GM20000 (cell line): ENCODE measurements at regions not wholly inside any gene's neighbourhood (a gene's known extent, or its start where the extent isn't known, plus 50 kb on each side); places are given as distances from the start of the nearest gene placed in this dataset.

Source experiments
- DNase-seq: peaks from one replicate; pipeline ENCODE4 v3.0.0; 2012; ENCODE audit warnings: low spot score
- TF ChIP-seq, protein P1 (sequence below): IDR thresholded peaks from 2 replicates; pipeline ENCODE4 v1.5.1; 2012; ENCODE audit warnings: mild to moderate bottlenecking, control low read depth; ENCODE audit errors: extremely low read depth, missing control alignments

DNA sequence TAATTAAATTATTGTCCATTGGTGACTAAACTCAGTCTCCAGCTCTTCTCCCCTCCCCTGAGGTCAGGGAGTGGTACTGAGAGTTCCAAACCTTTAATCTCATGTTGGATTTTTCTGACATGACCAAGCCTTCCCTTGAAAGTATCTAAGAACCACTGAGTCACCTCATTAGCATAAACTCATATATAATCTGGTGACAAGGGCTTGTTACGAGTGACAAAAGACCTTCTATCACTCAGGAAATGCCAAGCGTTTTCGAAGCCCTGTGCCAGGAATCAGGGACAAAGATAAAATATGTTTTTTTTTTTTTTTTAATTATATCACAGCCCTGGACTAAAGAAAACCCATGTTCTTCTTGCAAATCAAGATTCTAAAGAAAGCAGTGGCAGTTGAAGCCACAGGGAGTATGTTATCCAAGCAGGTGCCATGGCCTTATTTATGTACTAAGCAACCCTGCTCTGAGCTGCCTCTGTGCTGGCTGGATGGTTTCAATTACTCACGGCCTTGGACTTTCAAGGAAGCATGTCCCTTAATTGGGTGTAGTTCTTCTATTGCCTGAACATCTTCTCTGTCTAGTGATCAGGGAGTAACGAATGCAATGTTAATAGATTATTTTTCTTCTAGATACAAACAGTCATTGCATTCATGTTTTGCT is 169.0 kb upstream of the PRKCQ start:
- no peak for DNase-seq
- TF ChIP-seq, protein P1, sequence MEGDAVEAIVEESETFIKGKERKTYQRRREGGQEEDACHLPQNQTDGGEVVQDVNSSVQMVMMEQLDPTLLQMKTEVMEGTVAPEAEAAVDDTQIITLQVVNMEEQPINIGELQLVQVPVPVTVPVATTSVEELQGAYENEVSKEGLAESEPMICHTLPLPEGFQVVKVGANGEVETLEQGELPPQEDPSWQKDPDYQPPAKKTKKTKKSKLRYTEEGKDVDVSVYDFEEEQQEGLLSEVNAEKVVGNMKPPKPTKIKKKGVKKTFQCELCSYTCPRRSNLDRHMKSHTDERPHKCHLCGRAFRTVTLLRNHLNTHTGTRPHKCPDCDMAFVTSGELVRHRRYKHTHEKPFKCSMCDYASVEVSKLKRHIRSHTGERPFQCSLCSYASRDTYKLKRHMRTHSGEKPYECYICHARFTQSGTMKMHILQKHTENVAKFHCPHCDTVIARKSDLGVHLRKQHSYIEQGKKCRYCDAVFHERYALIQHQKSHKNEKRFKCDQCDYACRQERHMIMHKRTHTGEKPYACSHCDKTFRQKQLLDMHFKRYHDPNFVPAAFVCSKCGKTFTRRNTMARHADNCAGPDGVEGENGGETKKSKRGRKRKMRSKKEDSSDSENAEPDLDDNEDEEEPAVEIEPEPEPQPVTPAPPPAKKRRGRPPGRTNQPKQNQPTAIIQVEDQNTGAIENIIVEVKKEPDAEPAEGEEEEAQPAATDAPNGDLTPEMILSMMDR, result no peak

DNA sequence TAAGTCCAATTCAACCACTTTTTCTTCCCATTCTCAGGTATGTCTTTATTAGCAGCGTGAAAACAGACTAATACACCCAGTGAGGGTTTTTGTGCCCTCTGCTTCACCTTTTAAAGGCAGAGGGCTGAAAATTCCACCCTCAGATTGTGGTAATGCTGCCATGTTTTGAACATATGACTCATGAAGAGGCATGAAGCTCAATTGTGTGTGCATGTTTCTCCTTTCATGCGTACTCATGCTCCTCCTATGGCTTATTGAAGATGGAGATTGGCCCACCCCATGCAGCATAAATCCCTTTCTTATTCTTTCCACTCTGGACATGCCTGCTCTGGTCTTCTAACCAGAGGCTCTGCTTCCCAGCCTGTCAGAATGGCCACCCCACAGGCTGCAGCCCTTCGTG is 168.0 kb upstream of the PRKCQ start:
- no peak for DNase-seq
- TF ChIP-seq, protein P1, result no peak

DNA sequence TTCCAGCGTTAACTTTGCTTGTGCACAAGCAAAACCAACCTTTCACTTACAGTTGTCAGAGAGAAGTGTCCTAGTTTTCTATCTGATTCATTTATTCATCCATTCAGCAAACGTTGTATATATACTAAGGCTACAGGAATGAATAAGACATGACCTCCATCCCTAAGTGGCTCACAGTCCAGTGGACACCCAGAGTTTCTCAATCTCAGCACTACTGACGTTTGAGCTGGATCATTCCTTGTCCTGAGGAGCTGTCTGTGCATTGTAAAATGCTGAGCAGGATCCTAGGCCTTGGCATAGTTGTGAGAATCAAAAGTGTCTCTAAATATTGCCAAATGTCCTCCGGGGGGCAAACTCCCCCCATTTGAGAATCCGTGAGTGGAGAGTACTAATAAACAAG is 166.7 kb upstream of the PRKCQ start:
- TF ChIP-seq, protein P1, result no peak
- no peak for DNase-seq

- no peak for DNase-seq
- TF ChIP-seq, protein P1, result no peak
These were observed 163.3 kb upstream of the PRKCQ start for GRCh38 chr10:6743291-6743849.

- TF ChIP-seq, protein P1, result no peak
- DNase-seq, result no peak
These were observed 161.5 kb upstream of the PRKCQ start for GRCh38 chr10:6741541-6741941.

- TF ChIP-seq, protein P1, result no peak
- no peak for DNase-seq
These were observed 159.6 kb upstream of the PRKCQ start for GRCh38 chr10:6739530-6740174.

DNA sequence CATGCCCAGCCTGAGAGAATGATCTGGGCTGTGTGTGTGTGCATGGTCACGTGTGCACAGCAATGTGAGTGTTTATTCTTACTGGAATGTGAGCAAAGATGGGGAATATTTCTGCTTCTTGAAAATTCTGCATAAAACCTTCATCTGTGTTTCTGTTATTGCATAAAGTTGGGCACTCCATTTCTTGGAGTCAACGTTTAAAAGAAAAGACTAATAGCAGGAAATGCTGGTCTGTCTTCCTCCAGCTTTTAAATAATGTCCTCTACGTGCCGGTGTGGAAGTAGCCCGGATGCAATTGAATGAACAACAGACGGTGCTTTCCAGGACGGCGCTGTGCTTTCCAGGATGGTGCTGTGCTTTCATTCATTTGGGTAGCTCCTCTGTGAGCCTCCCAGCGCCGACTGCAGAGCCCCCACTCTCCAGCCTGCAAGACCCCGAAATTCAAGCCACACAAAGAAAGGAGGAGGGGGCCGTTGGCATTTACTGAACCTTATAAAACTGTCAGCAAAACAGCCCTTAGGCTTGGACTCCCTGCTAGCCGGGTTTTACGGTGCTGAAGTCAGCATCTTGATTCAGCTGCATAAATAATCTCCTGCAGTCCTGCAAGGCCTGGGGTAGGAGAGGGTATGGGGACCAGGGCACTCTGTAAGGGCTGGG is 158.2 kb upstream of the PRKCQ start:
- TF ChIP-seq, protein P1, result no peak
- DNase-seq, result no peak
